GM18870 (cell line): ENCODE measurements at regions not wholly inside any gene's neighbourhood (a gene's known extent, or its start where the extent isn't known, plus 50 kb on each side); places are given as distances from the start of the nearest gene placed in this dataset.
A peak's percentile ranks its signal among the peaks of the same experiment; 100 is the strongest.
"Not testable (repeated sequence)": the region's sequence is repeated elsewhere in the genome, so short reads cannot be mapped to it uniquely, and the experiment has no call there.

Source experiments
- ATAC-seq: cut with Tn5 transposase; IDR thresholded peaks from one replicate; pipeline ENCODE4 v1.9.1; 2021; ENCODE audit warnings: moderate library complexity; ENCODE audit not compliant: unreplicated experiment

DNA sequence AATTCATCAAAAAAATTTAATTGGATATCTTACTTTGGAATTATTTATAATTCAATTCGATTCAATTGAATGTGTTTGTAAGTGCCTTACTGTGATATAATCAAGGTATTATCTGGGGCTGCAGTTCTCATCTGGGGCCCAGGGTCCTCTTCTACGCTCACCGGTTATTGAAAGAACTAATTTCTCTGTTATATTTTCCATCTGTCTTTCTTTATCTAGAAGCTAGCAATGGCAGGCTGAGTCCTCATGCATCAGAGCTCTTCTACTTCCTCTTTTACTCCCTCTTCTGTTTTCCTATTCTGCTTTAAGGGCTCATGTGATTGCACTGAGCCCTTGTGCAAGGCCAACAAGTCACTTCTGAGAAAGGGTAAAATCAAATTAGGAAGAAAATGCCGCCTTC is 315.6 kb downstream of the RAD51AP2 start:
- ATAC-seq: peak; percentile 94

DNA sequence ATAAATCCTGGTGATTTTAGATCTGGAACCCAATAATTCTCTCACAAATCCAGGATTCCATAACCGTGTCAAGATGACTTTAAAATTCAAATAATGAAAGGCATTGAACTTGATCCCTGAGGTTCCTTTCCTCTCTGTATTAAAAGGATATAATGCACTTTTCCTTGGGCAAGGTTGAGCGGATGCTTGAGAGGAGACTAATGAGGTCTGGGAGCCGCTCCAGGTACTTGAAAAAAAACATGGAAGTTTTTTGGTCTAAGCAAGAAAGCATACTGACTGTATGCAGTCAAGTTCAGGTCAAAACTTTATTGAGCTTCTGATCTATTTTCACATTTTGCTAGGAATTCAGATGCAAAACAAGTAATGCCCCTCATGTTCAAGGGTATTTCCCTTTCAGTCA is 318.5 kb downstream of the RAD51AP2 start:
- no peak for ATAC-seq

DNA sequence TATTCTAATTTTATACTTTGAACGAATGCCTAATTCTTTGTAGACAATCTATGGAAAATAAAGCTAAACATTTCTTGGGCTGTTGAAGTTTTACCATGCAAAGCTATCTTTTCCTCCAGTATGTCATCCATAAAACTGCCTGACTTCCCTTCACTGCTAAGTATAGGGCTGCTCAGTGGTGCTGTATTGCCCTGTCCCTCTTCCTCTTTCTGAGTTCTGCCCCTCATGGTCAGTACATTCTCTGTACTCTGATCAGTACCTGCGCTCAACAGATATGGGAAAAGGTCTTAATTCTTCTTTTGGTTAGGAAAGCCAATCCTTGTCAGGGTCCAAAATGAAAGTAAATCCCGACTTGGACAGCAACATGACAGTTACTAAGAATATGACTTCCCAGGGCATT is 321.9 kb downstream of the RAD51AP2 start:
- no peak for ATAC-seq

DNA sequence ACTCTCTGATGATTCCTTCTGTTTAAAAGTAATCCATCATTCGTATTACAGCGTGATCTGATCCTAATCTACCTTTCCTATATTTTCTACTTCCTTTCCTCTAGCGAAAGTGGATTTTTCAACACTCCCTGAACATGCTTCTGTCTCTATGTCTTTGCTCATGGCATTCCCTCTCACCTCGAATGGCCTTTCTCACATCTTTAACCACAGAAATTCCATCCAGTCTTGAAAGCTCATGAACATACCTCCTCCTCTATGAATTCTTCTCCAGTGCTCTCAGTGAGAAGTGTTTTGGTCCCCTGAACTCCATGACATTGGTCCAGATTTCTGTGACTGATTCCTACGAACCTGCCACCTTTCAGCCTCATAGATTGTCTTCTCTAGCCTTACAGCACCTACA is 323.2 kb downstream of the RAD51AP2 start:
- no peak for ATAC-seq

DNA sequence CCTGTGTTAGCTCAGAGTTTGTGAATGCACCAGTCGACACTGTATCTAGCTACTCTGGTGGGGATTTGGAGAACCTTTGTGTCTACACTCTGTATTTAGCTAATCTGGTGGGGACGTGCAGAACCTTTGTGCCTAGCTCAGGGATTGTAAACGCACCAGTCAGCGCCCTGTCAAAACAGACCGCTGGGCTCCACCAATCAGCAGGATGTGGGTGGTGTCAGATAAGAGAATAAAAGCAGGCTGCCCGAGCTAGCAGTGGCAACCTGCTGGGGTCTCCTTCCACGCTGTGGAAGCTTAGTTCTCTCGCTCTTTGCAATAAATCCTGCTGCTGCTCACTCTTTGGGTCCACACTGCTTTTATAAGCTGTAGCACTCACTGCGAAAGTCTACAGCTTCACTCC is 324.2 kb downstream of the RAD51AP2 start:
- ATAC-seq: no peak

DNA sequence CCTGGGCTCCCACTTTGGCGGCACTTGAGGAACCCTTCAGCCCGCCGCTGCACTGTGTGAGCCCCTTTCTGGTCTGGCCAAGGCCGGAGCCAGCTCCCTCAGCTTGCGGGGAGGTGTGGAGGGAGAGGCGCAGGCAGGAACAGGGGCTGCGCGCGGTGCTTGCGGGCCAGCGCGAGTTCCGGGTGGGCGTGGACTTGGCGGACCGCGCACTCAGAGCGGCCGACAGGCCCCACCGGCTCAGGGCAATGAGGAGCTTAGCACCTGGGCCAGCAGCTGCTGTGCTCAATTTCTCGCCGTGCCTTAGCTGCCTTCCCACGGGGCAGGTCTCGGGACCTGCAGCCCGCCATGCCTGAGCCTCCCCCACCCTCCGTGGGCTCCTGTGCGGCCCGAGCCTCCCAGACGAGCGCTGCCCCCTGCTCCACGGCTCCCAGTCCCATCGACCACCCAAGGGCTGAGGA is 324.8 kb downstream of the RAD51AP2 start:
- ATAC-seq: not testable (repeated sequence)

DNA sequence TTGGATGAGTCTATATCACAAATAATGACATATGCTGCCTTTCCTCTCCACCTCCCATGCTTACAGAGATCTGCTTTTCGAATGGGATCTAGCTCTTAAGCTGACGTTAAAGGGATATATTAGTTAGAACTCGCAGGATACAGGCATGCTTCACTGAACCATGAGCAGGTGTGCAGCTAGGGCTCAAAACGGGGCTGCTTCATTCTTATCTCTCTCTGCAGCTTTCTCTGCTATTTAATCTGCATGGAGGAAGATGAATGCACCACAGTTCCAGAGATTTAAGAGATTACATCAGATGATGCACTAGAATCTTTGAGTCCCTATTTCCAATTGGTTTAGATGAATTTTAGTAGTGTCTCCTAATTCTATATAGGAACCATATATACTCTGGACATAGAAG is 327.0 kb downstream of the RAD51AP2 start:
- no peak for ATAC-seq

DNA sequence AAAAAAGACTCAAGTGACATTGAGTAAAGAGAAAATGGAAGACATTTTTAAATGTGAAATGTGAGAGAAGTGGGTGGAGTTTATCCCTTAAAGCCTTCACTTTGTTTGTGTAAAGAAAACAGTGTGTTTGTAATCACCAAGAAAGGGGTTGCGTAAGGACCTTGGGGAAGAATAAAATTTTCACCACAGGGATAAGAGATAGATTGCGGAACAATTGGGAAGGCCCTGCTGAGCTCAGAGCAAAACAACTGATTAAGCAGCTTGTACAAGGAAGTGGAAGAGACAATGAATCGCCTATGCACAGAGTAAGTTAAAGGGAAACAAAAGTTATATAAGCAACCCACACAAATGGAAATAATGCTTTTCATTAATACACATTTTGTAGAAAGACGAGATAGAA is 327.7 kb downstream of the RAD51AP2 start:
- no peak for ATAC-seq

DNA sequence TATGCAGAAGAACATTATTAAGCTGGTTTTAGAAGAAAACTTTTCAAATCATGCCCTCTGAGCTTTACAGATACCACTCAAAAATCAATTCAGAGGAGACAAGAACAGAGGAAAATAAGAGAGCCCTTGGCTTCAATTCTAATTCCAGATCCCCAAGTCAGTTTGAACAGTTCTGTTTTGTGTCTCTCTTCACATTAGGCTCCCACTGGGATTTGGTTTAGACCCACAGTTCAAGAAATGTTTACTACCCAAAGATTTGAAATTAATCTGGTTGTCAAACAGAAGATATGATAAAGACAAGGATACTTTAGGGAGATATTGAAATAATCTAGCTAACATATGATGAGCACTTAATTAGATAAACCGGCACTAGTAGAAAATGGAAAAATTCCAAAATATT is 329.5 kb downstream of the RAD51AP2 start:
- ATAC-seq: no peak

DNA sequence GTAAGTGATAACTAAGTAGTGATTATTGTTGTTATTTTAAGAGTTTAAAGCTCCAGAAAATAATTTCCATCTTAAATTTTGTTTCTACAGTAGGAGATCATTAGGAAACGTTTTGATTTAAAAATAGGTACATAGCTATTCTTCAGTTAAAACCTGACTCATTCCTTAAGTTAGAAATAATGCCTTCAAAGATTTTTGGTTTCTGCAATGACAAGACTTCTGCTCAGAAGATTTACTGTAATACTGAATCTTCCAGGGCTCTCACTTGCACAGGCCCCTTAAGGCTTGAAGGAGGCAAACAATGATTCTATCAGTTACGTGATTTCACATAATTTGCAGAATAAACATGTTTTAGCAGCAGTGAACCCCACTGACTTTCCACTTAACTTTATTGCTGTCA is 333.7 kb downstream of the RAD51AP2 start:
- no peak for ATAC-seq

DNA sequence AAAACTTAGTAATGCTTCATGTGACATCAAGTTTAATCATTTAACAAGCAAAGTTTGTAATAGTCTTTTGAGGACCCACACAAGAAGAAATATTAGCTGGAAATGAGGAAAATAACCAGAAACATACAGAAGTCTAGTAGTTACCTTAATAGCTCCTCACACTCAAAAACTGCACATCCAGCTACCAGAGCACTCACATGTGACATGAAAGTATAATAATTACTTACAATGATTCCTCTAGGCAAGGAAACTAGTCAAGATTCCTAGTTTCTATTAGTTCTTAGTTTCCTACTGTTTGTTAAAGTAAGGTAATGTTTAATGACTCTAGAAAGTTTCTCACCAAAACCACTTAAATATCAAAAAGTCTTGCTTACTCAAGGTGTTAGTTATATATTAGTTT is 335.8 kb downstream of the RAD51AP2 start:
- no peak for ATAC-seq

DNA sequence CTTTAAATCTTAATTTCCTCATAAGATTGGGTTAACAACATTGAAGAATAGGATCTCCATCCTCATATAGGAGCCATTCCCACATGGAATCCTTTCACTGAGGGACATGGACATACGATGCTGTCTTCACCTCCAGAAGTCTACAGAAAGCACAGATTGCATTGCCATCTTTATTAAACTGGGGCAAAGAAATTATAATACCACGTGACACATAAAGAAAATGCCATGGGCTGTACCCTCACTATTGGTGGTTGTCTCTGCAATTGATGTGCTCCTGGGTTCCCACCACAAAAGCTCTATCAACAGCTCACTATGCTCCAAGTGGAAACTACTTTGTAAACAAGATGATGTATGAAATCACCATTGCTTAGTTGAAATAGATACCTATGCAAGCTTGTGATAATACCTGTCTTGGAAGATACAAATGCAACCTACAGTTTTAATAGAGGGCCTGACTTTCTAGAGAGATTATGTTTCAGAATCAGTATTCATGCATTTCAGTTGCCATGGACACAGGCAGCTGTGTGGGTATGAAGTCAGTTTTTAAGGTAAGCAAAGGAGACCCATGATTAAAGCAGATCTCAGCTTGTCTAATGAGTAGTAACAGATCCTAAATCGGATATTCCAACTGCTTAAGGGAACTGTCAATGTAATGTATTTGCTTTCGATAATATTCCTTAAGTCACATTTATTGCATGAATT is 337.0 kb downstream of the RAD51AP2 start:
- no peak for ATAC-seq

DNA sequence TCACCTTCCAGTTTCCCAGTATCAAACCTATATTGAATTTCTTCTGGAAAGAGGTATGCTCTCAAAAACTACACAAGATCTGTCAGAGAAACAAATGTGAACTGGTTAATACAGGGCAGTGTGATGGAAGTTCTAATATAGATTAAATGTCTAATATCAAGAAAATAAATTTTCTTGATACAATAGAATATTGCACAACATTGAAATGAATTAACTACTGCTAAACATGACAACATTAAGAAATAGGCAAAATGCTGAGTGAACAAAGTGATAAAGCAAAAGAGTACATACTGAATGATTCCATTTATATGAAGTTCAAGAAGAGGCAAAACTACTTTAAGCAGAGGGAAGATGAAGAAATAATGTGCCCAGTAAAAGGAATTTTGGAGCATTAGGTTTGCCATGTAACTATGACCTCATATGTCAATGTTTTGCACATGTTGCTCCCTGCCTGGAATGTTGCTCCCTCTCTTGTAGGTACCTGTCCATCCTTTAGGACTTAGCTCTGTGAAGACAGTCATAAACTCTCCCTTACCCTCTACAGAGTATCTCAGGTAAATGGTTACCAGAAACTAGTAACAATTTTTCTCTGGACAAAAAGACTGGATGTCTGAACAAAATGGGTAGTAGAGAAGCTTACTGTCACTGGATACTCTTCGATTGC is 339.0 kb downstream of the RAD51AP2 start:
- ATAC-seq: no peak

DNA sequence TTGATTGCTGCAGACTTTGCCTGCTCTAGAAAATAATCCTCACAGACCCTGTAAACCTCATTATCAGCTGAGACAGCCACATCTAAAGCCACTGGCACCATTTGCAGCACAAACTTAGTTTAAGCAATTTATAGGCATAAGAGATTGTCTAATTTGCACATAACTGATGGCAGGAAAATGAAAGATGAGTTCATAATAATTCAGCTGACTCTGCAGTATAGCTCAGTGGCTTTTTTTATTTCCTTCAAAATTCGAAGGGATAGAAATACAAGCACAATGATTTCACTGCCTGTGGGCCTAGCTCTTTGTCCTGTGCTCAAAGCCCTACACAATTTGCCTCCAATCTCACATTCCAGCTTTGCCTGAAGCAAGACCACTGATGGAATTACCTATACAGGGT is 341.2 kb downstream of the RAD51AP2 start:
- ATAC-seq: no peak

DNA sequence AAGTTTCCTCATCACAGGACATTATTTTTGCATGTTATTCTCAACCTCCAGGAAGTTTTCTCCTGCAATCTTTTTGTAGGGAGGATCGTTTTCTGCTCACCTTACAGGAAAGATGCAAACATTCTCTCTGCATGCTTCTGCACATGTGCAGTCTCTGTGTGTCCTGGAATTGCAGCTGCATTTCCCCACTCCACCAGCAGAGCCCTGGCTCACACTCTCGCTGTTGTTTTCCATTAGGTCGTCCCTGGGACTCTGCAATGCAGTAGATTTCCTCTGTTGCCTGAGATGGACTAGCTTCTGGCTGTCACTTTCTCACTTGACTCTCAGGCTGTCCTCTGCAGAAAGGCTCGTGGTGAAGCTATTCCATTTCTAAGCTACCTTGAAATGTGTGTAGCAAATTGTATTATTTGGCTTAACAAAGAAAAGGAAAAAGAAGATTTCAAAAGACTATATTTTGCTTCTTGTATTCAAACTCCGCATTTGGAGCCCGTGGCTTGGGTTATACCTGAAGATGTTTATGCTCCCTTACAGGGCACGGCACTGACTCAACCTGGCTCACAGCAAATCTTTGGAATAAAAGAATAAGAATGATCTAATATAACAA is 346.7 kb downstream of the RAD51AP2 start:
- ATAC-seq: peak; percentile 69

DNA sequence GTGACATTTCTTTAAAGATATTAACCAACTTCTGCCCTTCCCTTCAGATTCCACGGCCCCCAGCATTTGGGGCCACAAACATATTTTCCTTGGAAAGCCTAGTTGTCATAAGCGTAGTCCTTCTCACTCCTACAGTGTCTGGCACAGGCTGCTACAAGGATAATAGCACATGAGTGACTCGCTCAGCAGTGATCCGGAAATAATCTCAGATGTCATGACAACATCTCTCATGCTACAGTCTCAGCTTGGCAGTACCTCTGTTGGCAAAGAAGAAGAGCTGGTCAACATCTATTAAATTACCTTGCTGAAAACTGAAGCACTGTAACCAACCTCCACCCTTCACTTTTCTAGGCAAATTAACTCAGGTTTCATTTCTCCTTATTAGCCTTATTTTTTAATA is 351.7 kb downstream of the RAD51AP2 start:
- no peak for ATAC-seq

DNA sequence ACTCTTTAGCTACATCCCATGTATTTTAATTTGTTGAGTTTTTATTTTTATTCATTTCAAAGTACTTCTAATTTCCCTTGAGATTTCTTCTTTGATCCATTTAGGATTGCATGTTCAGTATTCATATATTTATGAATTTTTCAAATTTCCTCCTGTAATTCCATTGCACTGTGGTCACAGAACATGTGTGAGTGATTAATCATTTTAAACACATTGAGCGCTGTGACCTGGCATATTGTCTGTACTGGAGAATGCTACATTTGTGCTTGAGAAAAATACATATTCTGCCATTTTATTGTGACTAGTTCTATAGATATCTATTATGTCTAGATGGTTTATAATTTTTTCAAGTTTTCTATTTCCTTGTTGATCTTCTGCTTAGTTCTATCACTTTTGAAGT is 353.7 kb downstream of the RAD51AP2 start:
- no peak for ATAC-seq

DNA sequence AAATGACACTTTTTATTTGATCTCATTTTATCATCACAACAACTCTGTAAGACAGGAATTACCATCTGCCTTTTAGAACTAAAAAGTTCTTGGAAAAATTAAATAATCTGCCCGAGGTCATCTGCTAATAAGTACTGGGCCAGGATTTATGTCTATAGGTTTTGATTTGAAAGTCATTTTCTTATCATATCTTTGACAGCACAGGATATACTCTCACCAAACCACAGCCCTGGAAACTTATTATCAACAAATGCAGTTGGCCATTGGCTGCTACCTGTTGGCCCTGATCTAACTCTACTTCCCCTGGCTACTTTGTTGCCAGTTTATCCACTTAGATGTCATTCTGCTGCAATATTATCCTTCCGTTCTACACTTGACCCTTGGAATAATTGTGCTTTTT is 354.6 kb downstream of the RAD51AP2 start:
- no peak for ATAC-seq

DNA sequence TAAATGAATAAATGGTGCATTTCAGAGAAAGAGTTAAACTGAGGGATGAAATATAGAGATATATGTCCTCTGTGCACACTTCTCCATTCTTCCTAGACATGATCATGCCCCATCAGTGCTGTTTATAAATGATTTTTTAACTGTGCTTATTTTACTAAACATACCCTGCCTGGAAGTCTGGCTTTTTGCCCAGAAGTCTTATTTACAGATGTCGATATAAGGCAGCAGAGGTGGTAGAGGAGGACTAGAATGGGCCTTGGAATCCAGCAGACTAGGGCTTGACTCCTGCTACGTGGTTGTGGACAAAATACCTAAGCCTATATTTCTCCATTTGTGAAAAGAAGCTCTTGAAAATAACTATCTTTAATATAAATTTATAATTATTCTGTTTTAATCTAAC is 355.5 kb downstream of the RAD51AP2 start:
- no peak for ATAC-seq

DNA sequence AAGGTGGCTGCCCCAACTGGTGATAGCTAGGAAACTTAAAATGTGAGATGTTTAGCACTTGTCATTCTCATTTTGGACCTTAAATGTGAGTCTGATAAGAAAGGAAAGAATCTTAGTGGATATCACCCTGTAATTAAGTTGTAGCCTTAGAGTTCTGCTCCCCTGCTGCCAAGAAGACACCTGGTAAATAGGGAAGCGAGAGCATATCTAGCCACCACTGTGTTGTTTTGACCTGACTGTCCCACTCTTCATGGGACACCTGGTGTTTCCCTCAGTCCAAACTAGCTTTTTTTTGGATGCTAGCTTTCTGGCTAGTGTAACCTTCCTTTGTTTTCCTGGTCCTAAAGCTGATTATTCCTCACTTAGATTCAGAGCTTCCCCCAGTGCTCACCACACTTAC is 357.6 kb downstream of the RAD51AP2 start:
- ATAC-seq: peak; percentile 85

DNA sequence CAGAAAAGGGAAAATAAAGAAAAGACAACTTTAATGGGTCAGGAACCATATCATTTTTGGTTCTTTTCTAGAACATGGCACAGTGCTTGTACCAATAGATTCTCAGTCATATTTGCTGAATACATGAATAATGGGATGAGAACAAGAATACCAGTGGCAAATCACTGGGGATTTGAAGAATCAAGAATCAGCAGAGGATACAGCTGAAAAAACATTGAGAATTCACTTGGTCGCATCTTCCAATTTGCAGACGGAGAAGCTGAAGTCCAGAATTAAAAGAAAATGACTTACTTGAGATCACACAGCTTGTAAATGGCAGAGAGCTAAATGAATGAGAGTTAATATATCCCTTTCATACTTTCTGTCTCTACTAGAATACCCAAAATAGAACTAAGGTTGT is 362.2 kb downstream of the RAD51AP2 start:
- ATAC-seq: no peak

DNA sequence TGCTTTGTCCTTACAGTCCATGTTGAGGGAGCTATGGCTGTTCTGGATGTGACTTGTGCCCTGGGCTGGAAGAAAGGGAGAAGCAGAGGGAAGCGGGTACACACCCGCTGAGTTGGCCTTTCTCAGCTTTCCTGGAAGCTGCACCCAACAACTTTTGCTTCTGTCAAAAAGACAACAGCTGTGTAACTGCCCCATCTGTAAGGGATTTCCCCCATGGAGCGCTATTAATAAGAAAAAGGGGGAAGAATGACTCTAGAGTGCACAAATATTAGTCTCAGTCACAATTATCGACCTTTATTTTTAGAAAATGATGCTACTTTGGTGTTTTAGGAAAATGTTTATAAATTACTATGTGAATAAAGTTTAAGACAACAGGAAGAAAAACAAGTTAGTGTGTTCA is 368.3 kb downstream of the RAD51AP2 start:
- ATAC-seq: peak; percentile 43
